Gastrocnemius medialis (tissue), 4 donors: ENCODE measurements at regions not wholly inside any gene's neighbourhood (a gene's known extent, or its start where the extent isn't known, plus 50 kb on each side); places are given as distances from the start of the nearest gene placed in this dataset.

Experiments used
- CTCF ChIP-seq, 5 experiments: fragments of 450-650 bp in 3 of 5; fragments of 200-600 bp in 2 of 5; sonication (generic) in 2 of 5; IDR thresholded peaks in 4 of 5; conservative IDR thresholded peaks in 1 of 5; 1 replicate in 4 of 5; 2 replicates in 1 of 5; pipeline ENCODE4 v1.5.1; 2016 to 2019; ENCODE audit warnings: antibody characterized with exemption in 5 of 5, mild to moderate bottlenecking in 3 of 5, moderate library complexity in 3 of 5
- POLR2A ChIP-seq, 2 donors: fragments of 450-650 bp; IDR thresholded peaks; one replicate each; pipeline ENCODE4 v1.6.1; 2017; ENCODE audit warnings: antibody characterized with exemption in 2 of 2, mild to moderate bottlenecking in 2 of 2, moderate library complexity in 2 of 2

DNA sequence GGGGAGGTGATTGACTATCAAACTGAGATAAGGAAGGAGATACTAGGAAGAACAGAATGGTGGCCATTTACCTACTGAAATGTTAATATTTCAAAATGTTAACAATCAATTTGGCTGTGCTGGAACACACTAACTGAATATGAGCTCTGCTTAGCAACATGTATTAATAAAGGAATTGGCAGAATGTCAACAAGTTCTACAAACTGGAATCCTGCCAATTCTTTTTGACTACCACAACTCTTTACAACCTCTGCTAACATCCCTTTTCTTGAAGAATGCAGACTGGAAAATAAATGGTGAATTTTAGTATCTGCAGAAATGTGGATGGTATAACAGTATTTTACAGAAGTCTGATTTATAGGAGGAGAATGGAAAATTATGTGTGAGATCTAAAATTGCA, 446.4 kb downstream of the ISL1 start:
- TF ChIP-seq POLR2A (IDR thresholded peaks at IDR 0.05) (no peak), CTCF (IDR thresholded peaks at IDR 0.05 in 4 of 5, conservative IDR thresholded peaks at IDR 0.05 in 1 of 5) (no peak)
